Kidney epithelial cell (primary cell): ENCODE measurements at regions not wholly inside any gene's neighbourhood (a gene's known extent, or its start where the extent isn't known, plus 50 kb on each side); places are given as distances from the start of the nearest gene placed in this dataset.

Experiments
- DNase-seq: peaks from one replicate; pipeline ENCODE4 v3.0.0-alpha.2; 2010; ENCODE audit warnings: low read depth
- H3K27me3 ChIP-seq: 2 replicates; pipeline ENCODE4 v1.6.0; 2011; ENCODE audit warnings: low read length; ENCODE audit not compliant: control insufficient read depth, insufficient read depth
- H3K36me3 ChIP-seq: 2 replicates; pipeline ENCODE4 v1.5.1; 2011; ENCODE audit warnings: low read length; ENCODE audit not compliant: control insufficient read depth, insufficient read depth
- H3K4me3 ChIP-seq: 2 replicates; pipeline ENCODE4 v1.5.1; 2011; ENCODE audit warnings: low read depth, mild to moderate bottlenecking, control low read depth, low read length
- CTCF ChIP-seq: IDR thresholded peaks from 2 replicates; pipeline ENCODE4 v1.5.1; 2011; ENCODE audit warnings: mild to moderate bottlenecking, moderate library complexity, low read length, control low read depth, inconsistent platforms; ENCODE audit not compliant: insufficient read depth, poor library complexity, severe bottlenecking

- no peaks in the 10 kb centered on the region for H3K36me3 ChIP-seq
- DNase-seq = no peak
- H3K4me3 ChIP-seq = no peak overlapping the region
- H3K27me3 ChIP-seq = no peaks in the 10 kb centered on the region
- no peak for TF ChIP-seq CTCF
Measured at GRCh38 chr9:135253305-135254004, 166.0 kb downstream of the OLFM1 start.

- H3K4me3 ChIP-seq = no peak overlapping the region
- no peak for TF ChIP-seq CTCF
- H3K27me3 ChIP-seq = no peaks in the 10 kb centered on the region
- H3K36me3 ChIP-seq = no peaks in the 10 kb centered on the region
- no peak for DNase-seq
Measured at GRCh38 chr9:135254176-135255032, 166.9 kb downstream of the OLFM1 start.

- H3K36me3 ChIP-seq = no peaks in the 10 kb centered on the region
- no peak overlapping the region for H3K4me3 ChIP-seq
- DNase-seq = no peak
- no peak for TF ChIP-seq CTCF
- no peaks in the 10 kb centered on the region for H3K27me3 ChIP-seq
Measured at GRCh38 chr9:135255033-135255840, 167.8 kb downstream of the OLFM1 start.

- no peaks in the 10 kb centered on the region for H3K27me3 ChIP-seq
- TF ChIP-seq CTCF = no peak
- H3K4me3 ChIP-seq = no peak overlapping the region
- H3K36me3 ChIP-seq = no peaks in the 10 kb centered on the region
- DNase-seq = no peak
Measured at GRCh38 chr9:135255841-135256580, 168.5 kb downstream of the OLFM1 start.

- H3K36me3 ChIP-seq = no peaks in the 10 kb centered on the region
- no peaks in the 10 kb centered on the region for H3K27me3 ChIP-seq
- no peak for DNase-seq
- no peak overlapping the region for H3K4me3 ChIP-seq
- no peak for TF ChIP-seq CTCF
Measured at GRCh38 chr9:135256581-135257354, 169.3 kb downstream of the OLFM1 start.
